ENCODE measurements at regions not wholly inside any gene's neighbourhood (a gene's known extent, or its start where the extent isn't known, plus 50 kb on each side); places are given as distances from the start of the nearest gene placed in this dataset.

GRCh38 chr4:143285696-143286437, 50.8 kb upstream of the GAB1 start:
- Histone ChIP-seq H3K9me3 (replicated peaks; ENCODE audit: control insufficient read depth, insufficient read depth, low read length) (no peaks in the 10 kb centered on the region), H3K27ac (ENCODE audit: insufficient read depth, low read depth, low read length) (no peak overlapping the region), H3K36me3 (ENCODE audit: control insufficient read depth in 2 of 2, extremely low read depth in 1 of 2, insufficient read depth in 2 of 2, low read length in 2 of 2) (no peaks in the 10 kb centered on the region), H4K20me1 (replicated peaks; ENCODE audit: control insufficient read depth, extremely low read depth, insufficient read depth, low read length) (no peaks in the 10 kb centered on the region), H2AFZ (ENCODE audit: low read depth, low read length) (no peak overlapping the region), H3K4me2 (ENCODE audit: insufficient read depth, low read length) (no peak overlapping the region), H3K9me1 (replicated peaks; ENCODE audit: control insufficient read depth, extremely low read depth, insufficient read depth, low read length) (no peaks in the 10 kb centered on the region), H3K4me1 (ENCODE audit: control insufficient read depth, extremely low read depth, insufficient read depth, low read length) (no peaks in the 10 kb centered on the region), H3K27me3 (ENCODE audit: control insufficient read depth in 2 of 2, insufficient read depth in 2 of 2, low read length in 2 of 2) (peaks cover 0 to 3% of the 10 kb centered on the region in 2 experiments), H3K4me3 (replicated peaks in 1 of 3; ENCODE audit: insufficient read depth in 1 of 3, low read depth in 1 of 3, low read length in 3 of 3) (no peak overlapping the region), H3K79me2 (ENCODE audit: control insufficient read depth, insufficient read depth, low read length) (no peaks in the 10 kb centered on the region), H3K9ac (replicated peaks; ENCODE audit: extremely low read depth, insufficient read depth, low read length) (no peak overlapping the region)
- no peak for DNase-seq (ENCODE audit: low read depth, low spot score)
- dilution Hi-C loops (cut with MboI; ENCODE audit: extremely low pct_ligation_motif_present, low sequenced_read_pairs) (no loop called here), intact Hi-C loops (cut with micrococcal nuclease) (no loop called here)
- FAIRE-seq: no peak
- ChIA-PET CTCF (interaction anchor here (0.9 kb wide), 1 partner anchor 9 kb away, joined by 4 read pairs; no protein-coding TSS in a partner anchor), POLR2A (no interaction called here)
- BruUV-seq (replicated peaks): no TSS peak
- TF ChIP-seq POLR2AphosphoS5 (IDR thresholded peaks at IDR 0.05; ENCODE audit: insufficient read depth, low read depth, low read length) (no peak), POLR2A (IDR thresholded peaks at IDR 0.05; ENCODE audit: low read depth, low read length) (no peak), MAX (IDR thresholded peaks at IDR 0.05; ENCODE audit: insufficient read depth, insufficient read length) (no peak), JUN (IDR thresholded peaks at IDR 0.05; ENCODE audit: borderline replicate concordance, insufficient read depth, insufficient read length, low read depth) (no peak), MYC (IDR thresholded peaks at IDR 0.05; ENCODE audit: low read depth, low read length) (no peak), GATA2 (IDR thresholded peaks at IDR 0.05; ENCODE audit: insufficient read depth, insufficient read length, low read depth, low read length) (no peak), EZH2 (IDR thresholded peaks at IDR 0.05; ENCODE audit: borderline replicate concordance, low read depth, low read length, severe bottlenecking) (no peak), CTCF (IDR thresholded peaks at IDR 0.05; ENCODE audit: extremely low read depth in 1 of 2, insufficient read depth in 1 of 2, low read depth in 1 of 2, low read length in 2 of 2) (no peak), FOS (IDR thresholded peaks at IDR 0.05; ENCODE audit: borderline replicate concordance, insufficient read depth, low read length) (no peak)

Measured in endothelial cell of umbilical vein (primary cell).